NB4 (cell line): ENCODE measurements at regions not wholly inside any gene's neighbourhood (a gene's known extent, or its start where the extent isn't known, plus 50 kb on each side); places are given as distances from the start of the nearest gene placed in this dataset.
"Not testable (repeated sequence)": the region's sequence is repeated elsewhere in the genome, so short reads cannot be mapped to it uniquely, and the experiment has no call there.

Source experiments
- CTCF ChIP-seq: IDR thresholded peaks from one replicate; pipeline ENCODE4 v1.5.1; 2012; ENCODE audit warnings: low read depth, low read length
- POLR2A ChIP-seq: IDR thresholded peaks from 2 replicates; pipeline ENCODE4 v1.6.1; 2011; ENCODE audit warnings: mild to moderate bottlenecking; ENCODE audit not compliant: insufficient read length; ENCODE audit errors: extremely low read depth

GRCh38 chr4:189563751-189564150, 376.9 kb upstream of the FRG1 start:
- TF ChIP-seq CTCF, POLR2A: not testable (repeated sequence)
